HCT116 (cell line): ENCODE measurements at regions not wholly inside any gene's neighbourhood (a gene's known extent, or its start where the extent isn't known, plus 50 kb on each side); places are given as distances from the start of the nearest gene placed in this dataset.

Source experiments
- ATAC-seq: fragments of 200-7000 bp; cut with Tn5 transposase; 2 replicates; pipeline ENCODE4 v1.9.1; 2020; ENCODE audit warnings: mild to moderate bottlenecking, moderate library complexity
- BruUV-seq: library from RNA; stranded (reverse); fragments of 400-500 nt; replicated peaks from 2 replicates; lab custom pipeline; 2021; lab: Mats Ljungman, UMichigan
- CTCF ChIA-PET: fragments of 300-600 bp; sonication (Branson Sonifier 250); formaldehyde crosslinking; loops from one replicate; lab custom pipeline; 2021; ENCODE audit warnings: antibody characterized with exemption; lab: Charles Lee
- POLR2A ChIA-PET: fragments of 300-600, 350-600 bp; sonication (Branson Sonifier 250); formaldehyde crosslinking; loops from one replicate; lab custom pipeline; 2021; ENCODE audit warnings: antibody characterized with exemption; lab: Charles Lee
- RAD21 ChIA-PET, 2 experiments: fragments of 300-600 bp; sonication (Branson Sonifier 250); formaldehyde crosslinking; loops; one replicate each; lab custom pipeline; 2023; ENCODE audit warnings: low total read pairs in 2 of 2; ENCODE audit not compliant: uncharacterized antibody in 2 of 2, unreplicated experiment in 2 of 2, low non-redundant PET in 1 of 2; lab: Charles Lee
- DNase-seq: peaks from one replicate; pipeline ENCODE4 v3.0.0-alpha.2; 2010; ENCODE audit warnings: low read depth, low spot score
- H2AFZ ChIP-seq: fragments of 200-600 bp; shearing (Covaris generic), sonication (generic); 2 replicates; pipeline ENCODE4 v1.6.1; 2017; ENCODE audit warnings: low read depth, mixed run types, mixed read lengths, antibody characterized with exemption, low read length; ENCODE audit not compliant: poor library complexity, severe bottlenecking
- H3K27ac ChIP-seq: 2 replicates; pipeline ENCODE4 v1.5.1; 2012; ENCODE audit warnings: low read depth, low read length
- H3K27me3 ChIP-seq: fragments of 200-600 bp; sonication (generic); 2 replicates; pipeline ENCODE4 v1.6.1; 2016; ENCODE audit warnings: mixed run types, low read length, mixed read lengths; ENCODE audit not compliant: insufficient read depth
- H3K36me3 ChIP-seq, 2 experiments: fragments of 200-500 bp in 1 of 2; fragments of 200-600 bp in 1 of 2; sonication (Bioruptor generic) in 1 of 2; sonication (generic) in 1 of 2; 2 replicates each; pipeline versions ENCODE4 v1.5.1 to v1.6.1; 2014 to 2016; ENCODE audit warnings: low read length in 2 of 2, inconsistent platforms in 1 of 2, mixed read lengths in 1 of 2, mixed run types in 1 of 2; ENCODE audit not compliant: insufficient read depth in 2 of 2, control insufficient read depth in 1 of 2
- H3K4me1 ChIP-seq, 2 experiments: fragments of 200-600 bp in 1 of 2; sonication (generic) in 1 of 2; 2 replicates each; pipeline versions ENCODE4 v1.5.1 to v1.6.1; 2012 to 2017; ENCODE audit warnings: low read length in 2 of 2, inconsistent platforms in 1 of 2, mild to moderate bottlenecking in 1 of 2, mixed read lengths in 1 of 2, mixed run types in 1 of 2, moderate library complexity in 1 of 2; ENCODE audit not compliant: insufficient read depth in 2 of 2, control insufficient read depth in 1 of 2
- H3K4me2 ChIP-seq: fragments of 200-600 bp; sonication (generic); 2 replicates; pipeline ENCODE4 v1.6.1; 2017; ENCODE audit warnings: mixed run types, low read length, mixed read lengths
- H3K4me3 ChIP-seq, 2 experiments: fragments of 200-600 bp in 1 of 2; sonication (generic) in 1 of 2; replicated peaks in 1 of 2; 2 replicates each; pipeline ENCODE4 v1.5.1; 2011 to 2016; ENCODE audit warnings: low read length in 2 of 2, control low read depth in 1 of 2, low read depth in 1 of 2, mild to moderate bottlenecking in 1 of 2, mixed read lengths in 1 of 2, mixed run types in 1 of 2
- H3K79me2 ChIP-seq: fragments of 200-600 bp; sonication (generic); 2 replicates; pipeline ENCODE4 v1.6.1; 2017; ENCODE audit warnings: mild to moderate bottlenecking, mixed run types, low read length, moderate library complexity, mixed read lengths; ENCODE audit not compliant: insufficient read depth
- H3K9ac ChIP-seq: fragments of 200-600 bp; sonication (generic); 2 replicates; pipeline ENCODE4 v1.6.1; 2016; ENCODE audit warnings: low read length, mixed read lengths
- H3K9me2 ChIP-seq: fragments of 200-600 bp; sonication (generic), shearing (Covaris generic); 2 replicates; pipeline ENCODE4 v1.6.1; 2017; ENCODE audit warnings: mixed run types, mild to moderate bottlenecking, moderate library complexity; ENCODE audit not compliant: insufficient read depth
- H3K9me3 ChIP-seq, 2 experiments: fragments of 200-500 bp in 1 of 2; fragments of 200-600 bp in 1 of 2; sonication (Bioruptor generic) in 1 of 2; sonication (generic) in 1 of 2; 2 replicates each; pipeline ENCODE4 v1.6.1; 2014 to 2017; ENCODE audit warnings: low read length in 2 of 2, mixed read lengths in 2 of 2, inconsistent platforms in 1 of 2, low read depth in 1 of 2, mild to moderate bottlenecking in 1 of 2, mixed run types in 1 of 2, moderate library complexity in 1 of 2; ENCODE audit not compliant: control insufficient read depth in 1 of 2, insufficient read depth in 1 of 2
- H4K20me1 ChIP-seq: fragments of 200-600 bp; sonication (generic), shearing (Covaris generic); 2 replicates; pipeline ENCODE4 v1.6.1; 2017; ENCODE audit warnings: mixed run types, mild to moderate bottlenecking, moderate library complexity; ENCODE audit not compliant: insufficient read depth
- POLR2A ChIP-seq: IDR thresholded peaks from 2 replicates; pipeline ENCODE4 v1.7.0; 2011; ENCODE audit warnings: borderline replicate concordance; ENCODE audit not compliant: insufficient read depth, insufficient read length; ENCODE audit errors: extremely low read depth
- intact Hi-C: fragments of 100-400 bp; cut with micrococcal nuclease; formaldehyde crosslinking; loops from 2 replicates; pipeline ENCODE4 v1.10.0; 2022
- TF ChIP-seq, protein P1 (sequence below), 3 experiments: fragments of 200-600 bp in 1 of 3; sonication (generic) in 1 of 3; IDR thresholded peaks in 2 of 3; conservative IDR thresholded peaks in 1 of 3; 2 replicates each; pipeline ENCODE4 v1.5.1; 2012 to 2017; ENCODE audit warnings: low read depth in 2 of 3, low read length in 2 of 3, antibody characterized with exemption in 1 of 3, borderline replicate concordance in 1 of 3, control low read depth in 1 of 3, mild to moderate bottlenecking in 1 of 3, mixed read lengths in 1 of 3, mixed run types in 1 of 3, moderate library complexity in 1 of 3; ENCODE audit not compliant: insufficient read depth in 1 of 3
- TF ChIP-seq, protein P2 (sequence below): IDR thresholded peaks from 2 replicates; pipeline ENCODE4 v1.6.1; 2012
- TF ChIP-seq, protein P3 (sequence below): IDR thresholded peaks from 2 replicates; pipeline ENCODE4 v1.6.1; 2011; ENCODE audit warnings: mild to moderate bottlenecking, low read length, moderate library complexity; ENCODE audit not compliant: insufficient replicate concordance; ENCODE audit errors: extremely low read depth

DNA sequence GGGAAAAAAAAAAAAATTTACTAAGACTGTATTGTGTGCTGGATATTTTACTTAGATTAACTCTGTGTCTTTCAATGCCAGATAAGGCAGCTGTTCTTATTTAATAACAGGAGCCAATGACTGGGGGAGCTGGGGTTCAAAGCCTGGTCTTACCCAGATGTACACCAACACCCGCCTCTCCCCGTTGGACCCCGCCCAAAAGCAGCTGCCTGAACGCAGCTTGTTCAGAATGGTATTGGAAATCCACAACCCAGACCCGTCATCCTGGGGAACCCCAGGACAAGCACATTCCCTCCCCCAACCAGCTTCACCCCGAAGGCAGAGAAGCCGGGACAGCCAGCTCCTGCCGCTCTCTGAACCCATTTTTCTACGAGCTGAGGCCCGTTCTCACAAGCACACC, 113.6 kb upstream of the TMPRSS2 start (continued):
- TF ChIP-seq, protein P1, sequence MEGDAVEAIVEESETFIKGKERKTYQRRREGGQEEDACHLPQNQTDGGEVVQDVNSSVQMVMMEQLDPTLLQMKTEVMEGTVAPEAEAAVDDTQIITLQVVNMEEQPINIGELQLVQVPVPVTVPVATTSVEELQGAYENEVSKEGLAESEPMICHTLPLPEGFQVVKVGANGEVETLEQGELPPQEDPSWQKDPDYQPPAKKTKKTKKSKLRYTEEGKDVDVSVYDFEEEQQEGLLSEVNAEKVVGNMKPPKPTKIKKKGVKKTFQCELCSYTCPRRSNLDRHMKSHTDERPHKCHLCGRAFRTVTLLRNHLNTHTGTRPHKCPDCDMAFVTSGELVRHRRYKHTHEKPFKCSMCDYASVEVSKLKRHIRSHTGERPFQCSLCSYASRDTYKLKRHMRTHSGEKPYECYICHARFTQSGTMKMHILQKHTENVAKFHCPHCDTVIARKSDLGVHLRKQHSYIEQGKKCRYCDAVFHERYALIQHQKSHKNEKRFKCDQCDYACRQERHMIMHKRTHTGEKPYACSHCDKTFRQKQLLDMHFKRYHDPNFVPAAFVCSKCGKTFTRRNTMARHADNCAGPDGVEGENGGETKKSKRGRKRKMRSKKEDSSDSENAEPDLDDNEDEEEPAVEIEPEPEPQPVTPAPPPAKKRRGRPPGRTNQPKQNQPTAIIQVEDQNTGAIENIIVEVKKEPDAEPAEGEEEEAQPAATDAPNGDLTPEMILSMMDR (IDR thresholded peaks at IDR 0.05 in 2 of 3, conservative IDR thresholded peaks at IDR 0.05 in 1 of 3; ENCODE audit: borderline replicate concordance in 1 of 3, insufficient read depth in 1 of 3, low read depth in 2 of 3, low read length in 2 of 3), result no peak
- TF ChIP-seq, all 23 proteins: peak for 0

- DNase-seq, result no peak
- Histone ChIP-seq H3K9me2 (no peaks in the 10 kb centered on the region), H3K27ac (no peak overlapping the region), H2AFZ (no peak overlapping the region), H3K4me2 (no peak overlapping the region), H3K4me3 (no peak overlapping the region), H3K9me3 (no peaks in the 10 kb centered on the region), H3K79me2 (no peaks in the 10 kb centered on the region), H3K4me1 (no peaks in the 10 kb centered on the region), H3K9ac (no peak overlapping the region), H4K20me1 (no peaks in the 10 kb centered on the region), H3K27me3 (peaks cover 21% of the 10 kb centered on the region; the same call in 1 of the 2 replicates), H3K36me3 (no peaks in the 10 kb centered on the region)
- RAD21 ChIA-PET, result no interaction called here
- TF ChIP-seq POLR2A, result no peak
- TF ChIP-seq, protein P2, sequence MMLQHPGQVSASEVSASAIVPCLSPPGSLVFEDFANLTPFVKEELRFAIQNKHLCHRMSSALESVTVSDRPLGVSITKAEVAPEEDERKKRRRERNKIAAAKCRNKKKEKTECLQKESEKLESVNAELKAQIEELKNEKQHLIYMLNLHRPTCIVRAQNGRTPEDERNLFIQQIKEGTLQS, result no peak
- intact Hi-C loops, result no loop called here
- POLR2A ChIA-PET, result no interaction called here
- CTCF ChIA-PET, result interaction anchor here (1.5 kb wide), 1 partner anchor 8 kb away, joined by 4 read pairs; no protein-coding TSS in a partner anchor
- no TSS peak for BruUV-seq
- ATAC-seq, result no peak
Observed at GRCh38 chr21:41620982-41621381, 113.0 kb upstream of the TMPRSS2 start.

DNA sequence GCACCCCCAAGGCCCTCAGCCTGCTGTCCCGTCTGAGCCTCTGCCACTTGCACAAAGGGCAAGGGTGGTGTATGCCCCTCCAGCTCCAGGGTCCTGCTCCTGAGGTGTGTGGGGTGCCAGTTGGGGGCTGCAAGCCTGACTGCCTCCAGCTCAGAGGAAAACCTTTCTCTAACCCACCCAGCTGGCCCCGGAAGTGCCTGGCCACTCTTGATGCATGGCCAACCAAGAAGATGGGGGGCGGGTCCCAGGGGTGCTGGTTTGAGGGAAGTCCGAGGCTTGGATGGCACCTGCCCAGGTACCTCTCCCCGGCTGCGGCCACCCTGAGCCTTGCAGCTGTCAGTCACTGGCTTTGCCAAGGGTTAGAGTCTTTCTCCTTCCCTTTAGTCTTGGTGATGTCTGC, 112.6 kb upstream of the TMPRSS2 start:
- DNase-seq (no peak), ATAC-seq (no peak)
- no peaks in the 10 kb centered on the region for H3K36me3 ChIP-seq
- BruUV-seq, result no TSS peak
- no peak overlapping the region for H3K4me3 ChIP-seq
- H3K79me2 ChIP-seq, result no peaks in the 10 kb centered on the region
- ChIA-PET RAD21 (no interaction called here), POLR2A (no interaction called here), CTCF (interaction anchor here (1.5 kb wide), 1 partner anchor 8 kb away, joined by 4 read pairs; no protein-coding TSS in a partner anchor)
- H3K27me3 ChIP-seq, result peaks cover 20% of the 10 kb centered on the region; the same call in 1 of the 2 replicates
- H2AFZ ChIP-seq, result no peak overlapping the region
- no peak overlapping the region for H3K9ac ChIP-seq
- intact Hi-C loops, result no loop called here
- H3K4me1 ChIP-seq, result no peaks in the 10 kb centered on the region
- H3K27ac ChIP-seq, result no peak overlapping the region
- no peaks in the 10 kb centered on the region for H4K20me1 ChIP-seq
- H3K9me3 ChIP-seq, result no peaks in the 10 kb centered on the region
- no peaks in the 10 kb centered on the region for H3K9me2 ChIP-seq
- TF ChIP-seq, protein P3, sequence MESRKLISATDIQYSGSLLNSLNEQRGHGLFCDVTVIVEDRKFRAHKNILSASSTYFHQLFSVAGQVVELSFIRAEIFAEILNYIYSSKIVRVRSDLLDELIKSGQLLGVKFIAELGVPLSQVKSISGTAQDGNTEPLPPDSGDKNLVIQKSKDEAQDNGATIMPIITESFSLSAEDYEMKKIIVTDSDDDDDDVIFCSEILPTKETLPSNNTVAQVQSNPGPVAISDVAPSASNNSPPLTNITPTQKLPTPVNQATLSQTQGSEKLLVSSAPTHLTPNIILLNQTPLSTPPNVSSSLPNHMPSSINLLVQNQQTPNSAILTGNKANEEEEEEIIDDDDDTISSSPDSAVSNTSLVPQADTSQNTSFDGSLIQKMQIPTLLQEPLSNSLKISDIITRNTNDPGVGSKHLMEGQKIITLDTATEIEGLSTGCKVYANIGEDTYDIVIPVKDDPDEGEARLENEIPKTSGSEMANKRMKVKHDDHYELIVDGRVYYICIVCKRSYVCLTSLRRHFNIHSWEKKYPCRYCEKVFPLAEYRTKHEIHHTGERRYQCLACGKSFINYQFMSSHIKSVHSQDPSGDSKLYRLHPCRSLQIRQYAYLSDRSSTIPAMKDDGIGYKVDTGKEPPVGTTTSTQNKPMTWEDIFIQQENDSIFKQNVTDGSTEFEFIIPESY, result no peak
- H3K4me2 ChIP-seq, result no peak overlapping the region
